ENCODE measurements at regions not wholly inside any gene's neighbourhood (a gene's known extent, or its start where the extent isn't known, plus 50 kb on each side); places are given as distances from the start of the nearest gene placed in this dataset.
"Not testable (repeated sequence)": the region's sequence is repeated elsewhere in the genome, so short reads cannot be mapped to it uniquely, and the experiment has no call there.

DNA sequence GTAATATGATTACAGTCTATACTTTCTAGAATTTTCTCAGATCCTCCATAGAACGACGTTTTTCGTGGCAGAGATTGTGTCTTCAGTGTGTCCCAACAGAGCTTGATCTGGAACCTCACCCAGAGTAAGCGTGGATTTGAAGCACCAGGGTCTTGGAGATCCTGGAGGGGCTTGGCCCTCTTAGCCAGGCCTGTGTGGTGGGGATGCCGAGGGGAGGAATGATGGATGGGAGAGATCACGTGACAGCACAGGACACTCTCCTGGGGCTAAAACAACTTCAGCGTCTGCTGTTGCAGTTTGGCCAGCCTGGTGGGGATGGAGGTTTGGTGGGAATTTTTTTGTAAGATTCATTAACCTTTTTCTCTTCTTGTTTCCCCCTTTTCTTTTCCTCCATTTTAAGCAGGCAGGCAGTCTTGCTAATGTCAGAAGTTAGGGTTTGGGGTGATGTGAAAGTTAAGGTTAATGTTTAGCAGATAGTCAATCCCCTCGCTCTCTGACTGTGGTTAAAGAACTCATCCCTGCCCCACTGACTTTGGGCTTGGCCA lies 100.7 kb upstream of the SULF2 start:
- no peak overlapping the region for H3K9ac ChIP-seq
- H3K27ac ChIP-seq = no peak overlapping the region
- Mint-ChIP-seq H3K4me3 (no peak overlapping the region), H3K36me3 (no peaks in the 10 kb centered on the region), H3K9me3 (peaks cover 2% of the 10 kb centered on the region), H3K27ac (peak overlapping the region; percentile 78), H3K27me3 (ENCODE audit: insufficient read depth, low read depth) (peaks cover 15% of the 10 kb centered on the region), H3K4me1 (no peaks in the 10 kb centered on the region)
- H3K4me3 ChIP-seq = no peak overlapping the region
- H3K4me2 ChIP-seq = no peak overlapping the region
- H2AFZ ChIP-seq (replicated peaks) = no peak overlapping the region
- DNase-seq (ENCODE audit: low spot score) = no peak
- H3K9me3 ChIP-seq (ENCODE audit: low read depth) = no peaks in the 10 kb centered on the region
- H4K20me1 ChIP-seq (ENCODE audit: low read depth) = no peaks in the 10 kb centered on the region
- H3K4me1 ChIP-seq = no peaks in the 10 kb centered on the region
- no peaks in the 10 kb centered on the region for H3K36me3 ChIP-seq
- TF ChIP-seq EZH2 (IDR thresholded peaks at IDR 0.05) = no peak
- no peaks in the 10 kb centered on the region for H3F3A ChIP-seq (ENCODE audit: low read depth)
- no peaks in the 10 kb centered on the region for H3K79me2 ChIP-seq (ENCODE audit: low read depth)
- H3K27me3 ChIP-seq = no peaks in the 10 kb centered on the region

DNA sequence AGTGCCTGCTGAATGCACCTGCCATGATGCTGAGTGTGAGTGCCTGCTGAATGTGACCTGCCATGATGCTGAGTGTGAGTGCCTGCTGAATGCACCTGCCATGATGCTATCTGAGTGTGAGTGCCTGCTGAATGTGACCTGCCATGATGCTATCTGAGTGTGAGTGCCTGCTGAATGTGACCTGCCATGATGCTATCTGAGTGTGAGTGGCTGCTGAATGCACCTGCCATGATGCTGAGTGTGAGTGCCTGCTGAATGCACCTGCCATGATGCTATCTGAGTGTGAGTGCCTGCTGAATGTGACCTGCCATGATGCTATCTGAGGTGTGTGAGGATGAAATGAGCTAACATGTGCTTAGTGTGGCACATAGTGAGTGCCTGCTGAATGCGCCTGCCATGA lies 98.7 kb upstream of the SULF2 start:
- DNase-seq (ENCODE audit: low spot score); H3K27ac ChIP-seq; H3K4me1 ChIP-seq; H3K9ac ChIP-seq; H3K79me2 ChIP-seq (ENCODE audit: low read depth); H2AFZ ChIP-seq (replicated peaks); H3F3A ChIP-seq (ENCODE audit: low read depth); H3K36me3 ChIP-seq; H4K20me1 ChIP-seq (ENCODE audit: low read depth); H3K36me3 Mint-ChIP-seq; H3K4me3 Mint-ChIP-seq; H3K4me3 ChIP-seq; H3K4me2 ChIP-seq; H3K9me3 ChIP-seq (ENCODE audit: low read depth); H3K9me3 Mint-ChIP-seq; H3K27ac Mint-ChIP-seq; H3K4me1 Mint-ChIP-seq; H3K27me3 ChIP-seq: not testable (repeated sequence)
- peaks cover 20% of the 10 kb centered on the region for H3K27me3 Mint-ChIP-seq (ENCODE audit: insufficient read depth, low read depth)

DNA sequence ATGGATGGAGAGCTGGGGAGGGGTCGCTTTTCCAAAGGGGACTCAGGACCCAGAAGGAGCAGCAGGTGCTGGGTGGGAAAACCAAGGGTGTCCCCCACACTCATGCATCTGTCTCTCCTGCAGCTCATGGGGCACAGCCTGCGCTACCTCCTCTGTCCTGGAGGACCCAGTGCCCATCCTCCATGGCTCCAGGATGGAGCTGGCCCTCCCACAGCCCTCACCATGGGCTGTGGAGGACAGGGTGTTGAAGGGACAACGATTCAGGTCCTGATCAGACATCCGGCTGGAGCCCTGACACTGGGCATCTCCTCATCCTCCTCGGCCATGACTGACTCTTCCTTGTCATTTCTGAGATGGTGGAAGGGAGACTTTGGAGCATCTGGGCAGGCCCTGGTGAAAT lies 97.9 kb upstream of the SULF2 start:
- H4K20me1 ChIP-seq (ENCODE audit: low read depth) = no peaks in the 10 kb centered on the region
- no peak overlapping the region for H3K4me3 ChIP-seq
- H3K4me1 Mint-ChIP-seq = no peaks in the 10 kb centered on the region
- H3K9me3 Mint-ChIP-seq = peaks cover 2% of the 10 kb centered on the region
- DNase-seq (ENCODE audit: low spot score) = no peak
- no peak overlapping the region for H3K4me3 Mint-ChIP-seq
- no peaks in the 10 kb centered on the region for H3K27me3 ChIP-seq
- no peak overlapping the region for H3K27ac ChIP-seq
- no peaks in the 10 kb centered on the region for H3K36me3 Mint-ChIP-seq
- H3K27ac Mint-ChIP-seq = no peak overlapping the region
- no peaks in the 10 kb centered on the region for H3K36me3 ChIP-seq
- H3K4me1 ChIP-seq = no peaks in the 10 kb centered on the region
- no peaks in the 10 kb centered on the region for H3K9me3 ChIP-seq (ENCODE audit: low read depth)
- no peaks in the 10 kb centered on the region for H3K79me2 ChIP-seq (ENCODE audit: low read depth)
- H3K9ac ChIP-seq = no peak overlapping the region
- no peak overlapping the region for H3K4me2 ChIP-seq
- H3K27me3 Mint-ChIP-seq (ENCODE audit: insufficient read depth, low read depth) = peaks cover 20% of the 10 kb centered on the region
- no peak overlapping the region for H2AFZ ChIP-seq (replicated peaks)
- TF ChIP-seq EZH2phosphoT487 (IDR thresholded peaks at IDR 0.05) = no peak
- TF ChIP-seq EZH2 (IDR thresholded peaks at IDR 0.05) = no peak
- TF ChIP-seq, protein P1, sequence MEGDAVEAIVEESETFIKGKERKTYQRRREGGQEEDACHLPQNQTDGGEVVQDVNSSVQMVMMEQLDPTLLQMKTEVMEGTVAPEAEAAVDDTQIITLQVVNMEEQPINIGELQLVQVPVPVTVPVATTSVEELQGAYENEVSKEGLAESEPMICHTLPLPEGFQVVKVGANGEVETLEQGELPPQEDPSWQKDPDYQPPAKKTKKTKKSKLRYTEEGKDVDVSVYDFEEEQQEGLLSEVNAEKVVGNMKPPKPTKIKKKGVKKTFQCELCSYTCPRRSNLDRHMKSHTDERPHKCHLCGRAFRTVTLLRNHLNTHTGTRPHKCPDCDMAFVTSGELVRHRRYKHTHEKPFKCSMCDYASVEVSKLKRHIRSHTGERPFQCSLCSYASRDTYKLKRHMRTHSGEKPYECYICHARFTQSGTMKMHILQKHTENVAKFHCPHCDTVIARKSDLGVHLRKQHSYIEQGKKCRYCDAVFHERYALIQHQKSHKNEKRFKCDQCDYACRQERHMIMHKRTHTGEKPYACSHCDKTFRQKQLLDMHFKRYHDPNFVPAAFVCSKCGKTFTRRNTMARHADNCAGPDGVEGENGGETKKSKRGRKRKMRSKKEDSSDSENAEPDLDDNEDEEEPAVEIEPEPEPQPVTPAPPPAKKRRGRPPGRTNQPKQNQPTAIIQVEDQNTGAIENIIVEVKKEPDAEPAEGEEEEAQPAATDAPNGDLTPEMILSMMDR (IDR thresholded peaks at IDR 0.05) = no peak
- no peaks in the 10 kb centered on the region for H3F3A ChIP-seq (ENCODE audit: low read depth)

DNA sequence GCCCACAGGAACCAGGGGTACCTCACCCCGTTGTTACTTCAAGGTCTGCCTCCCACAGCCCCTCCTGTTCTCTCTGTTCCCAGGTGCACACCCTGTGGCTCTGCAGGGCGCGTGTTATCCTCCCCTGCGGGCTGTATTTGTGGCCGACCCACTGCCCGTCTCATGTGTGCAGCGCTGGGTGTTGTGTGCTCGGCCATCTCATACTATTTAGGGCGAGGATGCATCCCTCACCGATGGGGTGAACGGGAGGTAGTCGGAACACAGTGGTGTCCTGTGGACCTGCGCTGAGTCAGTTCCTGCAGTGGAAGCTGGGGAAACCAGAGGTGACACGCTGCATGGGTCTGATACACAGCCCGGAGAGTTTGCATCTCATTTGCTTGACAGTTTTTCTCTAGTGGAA lies 94.5 kb upstream of the SULF2 start:
- Mint-ChIP-seq H3K27ac (no peak overlapping the region), H3K9me3 (no peaks in the 10 kb centered on the region), H3K36me3 (no peaks in the 10 kb centered on the region), H3K27me3 (ENCODE audit: insufficient read depth, low read depth) (peaks cover 13% of the 10 kb centered on the region), H3K4me3 (no peak overlapping the region), H3K4me1 (peaks cover 19% of the 10 kb centered on the region)
- no peaks in the 10 kb centered on the region for H3K27me3 ChIP-seq
- no peak overlapping the region for H3K27ac ChIP-seq
- no peaks in the 10 kb centered on the region for H3K79me2 ChIP-seq (ENCODE audit: low read depth)
- TF ChIP-seq EZH2 (IDR thresholded peaks at IDR 0.05) (no peak), EZH2phosphoT487 (IDR thresholded peaks at IDR 0.05) (no peak)
- TF ChIP-seq, protein P1 (IDR thresholded peaks at IDR 0.05) = no peak
- no peaks in the 10 kb centered on the region for H3K36me3 ChIP-seq
- no peak overlapping the region for H3K9ac ChIP-seq
- no peak for DNase-seq (ENCODE audit: low spot score)
- no peak overlapping the region for H2AFZ ChIP-seq (replicated peaks)
- H3F3A ChIP-seq (ENCODE audit: low read depth) = no peaks in the 10 kb centered on the region
- no peak overlapping the region for H3K4me2 ChIP-seq
- no peaks in the 10 kb centered on the region for H3K9me3 ChIP-seq (ENCODE audit: low read depth)
- no peak overlapping the region for H3K4me3 ChIP-seq
- no peaks in the 10 kb centered on the region for H4K20me1 ChIP-seq (ENCODE audit: low read depth)
- no peaks in the 10 kb centered on the region for H3K4me1 ChIP-seq
